ENCODE measurements at regions not wholly inside any gene's neighbourhood (a gene's known extent, or its start where the extent isn't known, plus 50 kb on each side); places are given as distances from the start of the nearest gene placed in this dataset.

GRCh38 chr2:144026753-144027152 lies 493.2 kb downstream of the ZEB2 start:
- Mint-ChIP-seq H3K4me3 (ENCODE audit: unreplicated experiment) (no peak overlapping the region), H3K36me3 (ENCODE audit: low read depth) (peaks cover 6% of the 10 kb centered on the region), H3K27ac (ENCODE audit: unreplicated experiment) (no peak overlapping the region), H3K9me3 (ENCODE audit: low read depth) (peaks cover 12% of the 10 kb centered on the region), H3K27me3 (ENCODE audit: low read depth) (no peaks in the 10 kb centered on the region), H3K4me1 (ENCODE audit: low read depth) (no peaks in the 10 kb centered on the region)
- no peak for TF ChIP-seq CTCF (IDR thresholded peaks at IDR 0.05)
- DNase-seq (ENCODE audit: low spot score): no peak

GRCh38 chr2:144020047-144020446 lies 499.9 kb downstream of the ZEB2 start:
- H3K9me3 Mint-ChIP-seq (ENCODE audit: low read depth): peaks cover 29% of the 10 kb centered on the region
- H3K36me3 Mint-ChIP-seq (ENCODE audit: low read depth): peaks cover 17% of the 10 kb centered on the region
- H3K4me1 Mint-ChIP-seq (ENCODE audit: low read depth): peaks cover 19% of the 10 kb centered on the region
- H3K27me3 Mint-ChIP-seq (ENCODE audit: low read depth): no peaks in the 10 kb centered on the region
- no peak for TF ChIP-seq CTCF (IDR thresholded peaks at IDR 0.05)
- H3K27ac Mint-ChIP-seq (ENCODE audit: unreplicated experiment): no peak overlapping the region
- DNase-seq (ENCODE audit: low spot score): no peak
- H3K4me3 Mint-ChIP-seq (ENCODE audit: unreplicated experiment): no peak overlapping the region

- Mint-ChIP-seq H3K27ac (ENCODE audit: unreplicated experiment) (peak overlapping the region; percentile 12), H3K36me3 (ENCODE audit: low read depth) (peaks cover 3% of the 10 kb centered on the region), H3K4me1 (ENCODE audit: low read depth) (peaks cover 29% of the 10 kb centered on the region), H3K27me3 (ENCODE audit: low read depth) (no peaks in the 10 kb centered on the region), H3K4me3 (ENCODE audit: unreplicated experiment) (no peak overlapping the region), H3K9me3 (ENCODE audit: low read depth) (peaks cover 7% of the 10 kb centered on the region)
- TF ChIP-seq CTCF (IDR thresholded peaks at IDR 0.05): no peak
- no peak for DNase-seq (ENCODE audit: low spot score)
Observed at GRCh38 chr2:144015655-144016245, 504.2 kb downstream of the ZEB2 start.

GRCh38 chr2:144015036-144015435 lies 504.9 kb downstream of the ZEB2 start:
- peaks cover 3% of the 10 kb centered on the region for H3K36me3 Mint-ChIP-seq (ENCODE audit: low read depth)
- peak; percentile 60 for TF ChIP-seq CTCF (IDR thresholded peaks at IDR 0.05)
- H3K4me1 Mint-ChIP-seq (ENCODE audit: low read depth): peaks cover 29% of the 10 kb centered on the region
- DNase-seq (ENCODE audit: low spot score): no peak
- H3K27me3 Mint-ChIP-seq (ENCODE audit: low read depth): no peaks in the 10 kb centered on the region
- H3K27ac Mint-ChIP-seq (ENCODE audit: unreplicated experiment): peak overlapping the region; percentile 12
- peaks cover 5% of the 10 kb centered on the region for H3K9me3 Mint-ChIP-seq (ENCODE audit: low read depth)
- no peak overlapping the region for H3K4me3 Mint-ChIP-seq (ENCODE audit: unreplicated experiment)

GRCh38 chr2:144014103-144014502 lies 505.8 kb downstream of the ZEB2 start:
- no peak for DNase-seq (ENCODE audit: low spot score)
- no peak for TF ChIP-seq CTCF (IDR thresholded peaks at IDR 0.05)
- Mint-ChIP-seq H3K4me1 (ENCODE audit: low read depth) (peaks cover 26% of the 10 kb centered on the region), H3K9me3 (ENCODE audit: low read depth) (peaks cover 3% of the 10 kb centered on the region), H3K4me3 (ENCODE audit: unreplicated experiment) (no peak overlapping the region), H3K36me3 (ENCODE audit: low read depth) (peaks cover under 1% of the 10 kb centered on the region), H3K27me3 (ENCODE audit: low read depth) (no peaks in the 10 kb centered on the region), H3K27ac (ENCODE audit: unreplicated experiment) (no peak overlapping the region)

Data from chondrocyte (in vitro differentiated cells).